Esophagus squamous epithelium (tissue), 5 donors: ENCODE measurements at regions not wholly inside any gene's neighbourhood (a gene's known extent, or its start where the extent isn't known, plus 50 kb on each side); places are given as distances from the start of the nearest gene placed in this dataset.

ENCODE experiments used
- DNase-seq: peaks from one replicate; lab custom pipeline; 2025; lab: John Stamatoyannopoulos, UW
- H3K27ac ChIP-seq, 4 donors: fragments of 200-600 bp; sonication (generic); one replicate each; pipeline ENCODE4 v1.5.1; 2016 to 2019; ENCODE audit warnings: mild to moderate bottlenecking in 1 of 4
- H3K27me3 ChIP-seq, 4 donors: fragments of 200-600 bp; sonication (generic); 1 replicate in 3 of 4; 2 replicates in 1 of 4; pipeline versions ENCODE4 v1.5.1 to v1.6.0; 2017 to 2021; ENCODE audit warnings: antibody characterized with exemption in 1 of 4
- H3K36me3 ChIP-seq, 3 donors: fragments of 200-600 bp; sonication (generic); one replicate each; pipeline ENCODE4 v1.5.1; 2016 to 2019
- H3K4me1 ChIP-seq, 3 donors: fragments of 200-600 bp; sonication (generic); one replicate each; pipeline ENCODE4 v1.5.1; 2017 to 2019
- H3K4me3 ChIP-seq, 4 donors: fragments of 200-600 bp; sonication (generic); 1 replicate in 3 of 4; 2 replicates in 1 of 4; pipeline ENCODE4 v1.5.1; 2016 to 2019; ENCODE audit warnings: mild to moderate bottlenecking in 2 of 4, moderate library complexity in 1 of 4
- H3K9me3 ChIP-seq, 3 donors: fragments of 200-600 bp; sonication (generic); one replicate each; pipeline ENCODE4 v1.5.1; 2016 to 2019
- CTCF ChIP-seq, 6 experiments: fragments of 450-650 bp in 4 of 6; fragments of 200-600 bp in 2 of 6; sonication (generic) in 2 of 6; IDR thresholded peaks; one replicate each; pipeline ENCODE4 v1.5.1; 2016 to 2019; ENCODE audit warnings: antibody characterized with exemption in 6 of 6, mild to moderate bottlenecking in 4 of 6, moderate library complexity in 4 of 6
- POLR2A ChIP-seq, 4 donors: fragments of 450-650 bp; IDR thresholded peaks; one replicate each; pipeline ENCODE4 v1.6.1; 2017; ENCODE audit warnings: antibody characterized with exemption in 4 of 4, mild to moderate bottlenecking in 4 of 4, moderate library complexity in 3 of 4
- WGBS, 2 donors: methylation state at CpG; one replicate each; pipeline ENCODE4 v1.1.5; 2018; 5-methylcytosine and 5-hydroxymethylcytosine counted together
- intact Hi-C: fragments of 100-400 bp; cut with DNase I; formaldehyde crosslinking; loops from one replicate; pipeline ENCODE4 v1.15.0; 2022
- donor health status: DM: yes; HTN: yes; CAD: no.

GRCh38 chr14:97106166-97106565 is 309.0 kb downstream of the VRK1 start:
- Histone ChIP-seq H3K9me3 (peaks cover 0 to 11% (median 5%) of the 10 kb centered on the region in 3 donors), H3K27me3 (peaks cover 0 to 38% (median 0%) of the 10 kb centered on the region in 4 donors), H3K27ac (no peak overlapping the region), H3K4me1 (no peaks in the 10 kb centered on the region), H3K4me3 (no peak overlapping the region), H3K36me3 (no peaks in the 10 kb centered on the region)
- TF ChIP-seq CTCF (IDR thresholded peaks at IDR 0.05): no peak
- TF ChIP-seq POLR2A (IDR thresholded peaks at IDR 0.05): no peak
- DNase-seq: no peak
- WGBS, 2 donors: 40 to 48% methylated on average over 2 to 5 of the region's 5 CpGs
- intact Hi-C loops: no loop called here

GRCh38 chr14:97106609-97107008 is 309.4 kb downstream of the VRK1 start:
- no peak overlapping the region for H3K27ac ChIP-seq
- peaks cover 0 to 38% (median 0%) of the 10 kb centered on the region in 4 donors for H3K27me3 ChIP-seq
- intact Hi-C loops: no loop called here
- no peak for DNase-seq
- no peak overlapping the region for H3K4me3 ChIP-seq
- peaks cover 0 to 11% (median 5%) of the 10 kb centered on the region in 3 donors for H3K9me3 ChIP-seq
- no peaks in the 10 kb centered on the region for H3K4me1 ChIP-seq
- 47 to 52% methylated on average over 8 to 9 of the region's 10 CpGs for WGBS, 2 donors
- no peaks in the 10 kb centered on the region for H3K36me3 ChIP-seq
- no peak for TF ChIP-seq POLR2A (IDR thresholded peaks at IDR 0.05)
- no peak for TF ChIP-seq CTCF (IDR thresholded peaks at IDR 0.05)

GRCh38 chr14:97107080-97107479 is 309.9 kb downstream of the VRK1 start:
- DNase-seq: no peak
- H3K4me1 ChIP-seq: no peaks in the 10 kb centered on the region
- peaks cover 0 to 42% (median 0%) of the 10 kb centered on the region in 4 donors for H3K27me3 ChIP-seq
- no peaks in the 10 kb centered on the region for H3K36me3 ChIP-seq
- WGBS, 2 donors: 81 to 92% methylated on average over 8 to 9 of the region's 9 CpGs
- no peak overlapping the region for H3K4me3 ChIP-seq
- peaks cover 0 to 11% (median 5%) of the 10 kb centered on the region in 3 donors for H3K9me3 ChIP-seq
- H3K27ac ChIP-seq: no peak overlapping the region
- no peak for TF ChIP-seq CTCF (IDR thresholded peaks at IDR 0.05)
- no peak for TF ChIP-seq POLR2A (IDR thresholded peaks at IDR 0.05)
- intact Hi-C loops: no loop called here

- Histone ChIP-seq H3K4me1 (no peaks in the 10 kb centered on the region), H3K36me3 (no peaks in the 10 kb centered on the region), H3K4me3 (no peak overlapping the region), H3K9me3 (peaks cover 0 to 11% (median 5%) of the 10 kb centered on the region in 3 donors), H3K27me3 (peaks cover 0 to 39% (median 0%) of the 10 kb centered on the region in 4 donors), H3K27ac (no peak overlapping the region)
- TF ChIP-seq POLR2A (IDR thresholded peaks at IDR 0.05) (no peak), CTCF (IDR thresholded peaks at IDR 0.05) (no peak)
- 75 to 76% methylated on average over 4 of the region's 4 CpGs for WGBS, 2 donors
- intact Hi-C loops: no loop called here
- DNase-seq: no peak
These were observed 310.6 kb downstream of the VRK1 start for GRCh38 chr14:97107760-97108159.

GRCh38 chr14:97109234-97109633 is 312.1 kb downstream of the VRK1 start:
- 70 to 80% methylated on average over 5 to 6 of the region's 7 CpGs for WGBS, 2 donors
- no peak for DNase-seq
- Histone ChIP-seq H3K4me3 (no peak overlapping the region), H3K9me3 (peaks cover 0 to 11% (median 5%) of the 10 kb centered on the region in 3 donors), H3K36me3 (no peaks in the 10 kb centered on the region), H3K27me3 (peaks cover 0 to 38% (median 0%) of the 10 kb centered on the region in 4 donors), H3K27ac (no peak overlapping the region), H3K4me1 (no peaks in the 10 kb centered on the region)
- no peak for TF ChIP-seq POLR2A (IDR thresholded peaks at IDR 0.05)
- no peak for TF ChIP-seq CTCF (IDR thresholded peaks at IDR 0.05)
- intact Hi-C loops: no loop called here
